KBM-7 (cell line): ENCODE measurements at regions not wholly inside any gene's neighbourhood (a gene's known extent, or its start where the extent isn't known, plus 50 kb on each side); places are given as distances from the start of the nearest gene placed in this dataset.

Source experiments
- DNase-seq: peaks from one replicate; pipeline ENCODE4 v3.0.0-alpha.2; 2015
- in situ Hi-C: fragments of 300-500 bp; cut with MboI; formaldehyde crosslinking; loops from 2 replicates; pipeline ENCODE4 v1.14.3; 2020; ENCODE audit warnings: low sequenced_read_pairs, low pct_unique_long_range_greater_than_20kb, mixed read lengths

DNA sequence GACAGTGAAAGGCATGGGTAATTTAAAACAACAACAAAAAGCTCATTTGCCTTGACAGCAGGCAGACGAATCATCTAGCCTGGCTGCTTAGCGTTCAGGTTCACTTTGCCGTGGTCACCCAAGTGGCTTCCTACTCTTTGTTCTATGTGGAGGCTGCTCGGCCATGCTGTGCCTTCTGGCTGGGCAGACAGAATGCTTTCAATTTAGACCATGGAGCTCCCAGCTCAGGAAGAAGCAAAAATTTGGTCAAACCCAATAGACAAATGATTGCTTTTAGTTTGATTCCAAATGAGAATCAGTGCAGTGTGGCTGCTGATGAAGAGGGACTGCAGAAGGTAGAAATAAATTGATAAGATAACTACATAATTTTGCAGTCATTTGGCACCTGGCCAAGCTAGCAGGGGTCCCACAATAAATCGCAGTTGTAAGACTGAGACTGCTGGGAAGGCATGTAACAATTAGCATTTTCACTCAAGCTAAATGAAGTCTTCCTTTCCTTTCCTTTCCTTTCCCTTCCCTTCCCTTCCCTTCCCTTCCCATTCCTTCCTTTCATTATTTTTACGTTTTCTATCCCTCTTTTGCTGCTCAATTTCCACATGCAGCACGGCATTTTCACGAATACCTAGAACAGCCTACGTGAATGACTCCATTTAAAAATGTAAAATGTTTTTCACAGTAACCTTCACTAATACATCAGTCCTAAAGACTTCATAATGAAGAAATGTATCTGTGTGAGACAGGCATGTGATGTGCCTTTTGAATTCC is 360.4 kb upstream of the TGFBR2 start:
- no peak for DNase-seq
- in situ Hi-C loops = no loop called here

DNA sequence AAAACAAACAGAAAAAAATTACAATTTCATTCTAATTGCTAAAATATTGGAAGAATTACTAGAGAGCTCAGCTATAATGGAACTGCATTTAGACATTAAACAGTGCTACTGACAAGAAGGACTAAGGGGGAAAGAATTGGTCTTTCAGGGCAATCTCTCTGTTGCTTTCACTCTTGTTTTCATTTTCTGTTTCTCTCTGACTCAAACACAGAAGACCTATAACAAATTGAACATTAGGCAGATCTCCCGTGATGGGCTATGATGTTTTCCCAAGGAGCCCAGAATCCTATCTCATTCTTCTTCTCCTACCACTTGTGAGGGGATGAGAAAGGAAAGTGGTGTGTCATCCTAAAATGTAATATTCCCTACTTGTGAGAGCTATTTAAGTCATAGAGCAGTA is 358.0 kb upstream of the TGFBR2 start:
- no peak for DNase-seq
- in situ Hi-C loops = no loop called here

DNA sequence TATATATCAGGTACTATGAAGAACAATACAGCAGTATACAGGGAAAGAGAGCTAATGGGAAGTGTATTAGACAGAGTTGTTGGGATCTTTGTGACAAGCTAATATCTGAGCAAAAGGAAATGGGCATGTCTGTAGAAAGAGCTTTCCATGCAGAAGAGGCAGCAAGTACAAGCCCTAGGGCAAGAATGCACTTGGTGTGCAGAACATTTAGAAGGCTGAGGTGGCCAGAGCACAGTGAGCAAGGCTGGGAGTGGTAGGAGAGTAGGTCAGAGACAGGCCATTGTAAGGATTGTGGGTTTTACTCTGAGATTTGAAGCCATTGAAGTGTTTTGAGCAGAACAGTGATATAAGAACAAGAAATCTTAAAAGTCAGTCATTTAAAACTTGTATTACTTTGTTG is 353.9 kb upstream of the TGFBR2 start:
- in situ Hi-C loops = no loop called here
- no peak for DNase-seq

DNA sequence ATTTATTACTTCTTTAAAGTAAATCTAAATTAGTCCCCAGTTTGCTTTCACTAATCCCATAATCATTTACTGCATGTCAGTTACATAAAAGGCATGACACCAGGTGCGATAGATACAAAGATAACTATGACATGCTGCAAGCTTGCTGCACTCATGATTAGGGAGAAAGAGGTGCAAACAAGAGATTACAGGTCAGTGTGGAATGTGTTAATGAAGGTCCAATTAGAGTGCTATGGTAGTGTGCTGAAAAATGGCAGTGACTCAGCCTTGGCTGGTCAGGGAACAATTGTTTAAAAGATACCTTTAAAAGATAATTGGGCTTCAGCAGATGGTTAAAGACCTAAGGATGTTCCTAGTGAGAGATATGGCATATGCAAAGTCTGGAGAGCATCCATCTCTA is 352.6 kb upstream of the TGFBR2 start:
- in situ Hi-C loops = no loop called here
- no peak for DNase-seq

DNA sequence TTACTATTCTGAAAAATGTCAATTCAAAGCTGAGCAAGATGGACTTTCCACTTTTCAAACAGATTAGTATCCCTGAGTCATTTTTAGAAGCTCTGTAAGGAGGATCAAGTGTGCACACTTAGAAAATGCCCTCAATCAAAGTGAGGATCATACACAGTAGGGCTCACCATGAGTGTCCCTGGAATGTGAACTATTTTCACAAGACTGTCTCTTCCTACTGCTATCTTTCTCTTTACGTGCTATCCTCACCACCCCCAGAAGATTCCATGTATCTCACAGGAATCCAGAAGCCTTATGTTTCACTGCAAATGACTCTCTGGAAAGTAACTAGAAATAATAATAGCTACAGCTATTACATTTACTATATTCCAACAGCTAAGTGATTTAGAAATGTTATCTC is 349.9 kb upstream of the TGFBR2 start:
- DNase-seq = no peak
- in situ Hi-C loops = no loop called here

DNA sequence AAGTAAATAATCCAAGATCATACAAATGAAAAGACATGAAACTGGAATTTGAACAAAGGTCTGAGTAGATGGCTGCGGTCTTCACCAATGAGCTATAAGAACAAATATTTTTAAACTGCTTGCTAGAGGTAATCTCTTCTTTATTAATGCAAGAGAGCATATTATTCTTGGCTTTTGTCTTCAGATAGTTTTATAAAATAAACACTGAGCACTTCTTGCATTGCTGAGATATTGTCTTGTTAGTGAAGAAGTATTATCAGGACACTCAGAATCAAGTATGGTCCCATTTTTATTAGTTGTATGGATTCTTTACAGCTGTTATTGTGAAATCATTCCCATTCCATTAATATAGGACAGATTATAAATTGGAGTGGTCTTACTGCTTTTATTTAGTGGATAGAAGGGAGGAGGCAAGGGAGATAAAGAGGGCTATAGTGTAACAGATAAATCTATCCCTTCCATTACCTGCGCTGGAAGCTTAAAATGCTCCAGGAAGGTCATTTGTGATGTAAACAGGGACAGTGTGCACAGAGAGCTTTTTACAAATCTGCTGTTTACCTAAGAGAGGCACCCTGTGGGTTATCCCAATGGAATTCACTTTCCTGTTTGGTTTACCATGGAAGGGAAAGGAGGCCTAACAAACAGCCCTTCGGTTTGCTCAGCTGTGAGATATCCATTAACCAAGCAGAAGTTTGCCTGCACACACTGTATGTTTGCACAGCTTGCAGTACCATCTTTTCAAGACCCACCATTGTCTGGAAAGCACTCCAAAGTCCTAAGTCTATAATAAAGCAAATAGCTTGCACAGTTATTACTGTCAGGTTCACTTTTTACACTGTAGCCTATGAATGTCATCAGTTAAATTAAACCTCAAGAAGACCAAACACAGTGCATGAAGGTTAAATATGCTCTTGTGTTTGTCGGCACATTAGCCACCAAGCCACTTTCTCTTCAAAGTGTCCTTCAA is 347.7 kb upstream of the TGFBR2 start:
- no peak for DNase-seq
- in situ Hi-C loops = no loop called here

DNA sequence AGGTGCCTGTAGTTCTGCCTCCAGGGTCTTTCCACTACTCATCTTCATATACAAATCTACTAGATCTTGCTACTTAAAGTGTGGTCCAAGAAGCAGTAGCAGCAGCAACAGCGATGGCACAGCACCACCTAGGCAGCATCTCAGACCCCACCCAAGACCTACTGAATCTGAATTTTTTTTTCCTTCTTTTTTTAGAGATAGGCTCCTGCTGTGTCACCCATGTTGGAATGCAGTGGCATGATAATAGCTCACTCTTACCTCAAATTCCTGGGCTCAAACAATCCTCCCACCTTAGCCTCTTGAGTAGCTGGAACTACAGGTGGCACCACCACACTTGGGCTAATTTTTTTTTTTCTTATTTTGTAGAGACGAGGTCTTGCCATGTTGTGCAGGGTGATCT is 346.7 kb upstream of the TGFBR2 start:
- in situ Hi-C loops = no loop called here
- no peak for DNase-seq

DNA sequence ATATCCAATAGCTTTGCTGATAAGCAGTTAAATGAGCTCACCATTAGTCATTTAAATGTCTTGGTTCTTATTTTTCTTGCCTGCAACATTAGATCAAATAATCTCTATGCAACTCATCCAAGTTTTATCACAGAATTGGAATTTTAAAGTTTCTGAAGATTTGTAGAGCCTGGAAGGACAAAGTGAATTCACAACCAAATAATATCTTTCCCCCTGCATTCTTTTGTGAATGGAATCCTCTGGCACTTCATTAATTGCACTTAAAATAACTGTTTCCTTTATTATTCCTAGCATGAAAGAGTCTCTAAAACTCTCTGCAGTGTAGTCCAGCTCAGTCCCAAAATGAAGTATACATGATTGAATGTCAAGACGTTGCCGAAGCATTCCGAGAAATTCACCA is 345.6 kb upstream of the TGFBR2 start:
- DNase-seq = no peak
- in situ Hi-C loops = no loop called here

DNA sequence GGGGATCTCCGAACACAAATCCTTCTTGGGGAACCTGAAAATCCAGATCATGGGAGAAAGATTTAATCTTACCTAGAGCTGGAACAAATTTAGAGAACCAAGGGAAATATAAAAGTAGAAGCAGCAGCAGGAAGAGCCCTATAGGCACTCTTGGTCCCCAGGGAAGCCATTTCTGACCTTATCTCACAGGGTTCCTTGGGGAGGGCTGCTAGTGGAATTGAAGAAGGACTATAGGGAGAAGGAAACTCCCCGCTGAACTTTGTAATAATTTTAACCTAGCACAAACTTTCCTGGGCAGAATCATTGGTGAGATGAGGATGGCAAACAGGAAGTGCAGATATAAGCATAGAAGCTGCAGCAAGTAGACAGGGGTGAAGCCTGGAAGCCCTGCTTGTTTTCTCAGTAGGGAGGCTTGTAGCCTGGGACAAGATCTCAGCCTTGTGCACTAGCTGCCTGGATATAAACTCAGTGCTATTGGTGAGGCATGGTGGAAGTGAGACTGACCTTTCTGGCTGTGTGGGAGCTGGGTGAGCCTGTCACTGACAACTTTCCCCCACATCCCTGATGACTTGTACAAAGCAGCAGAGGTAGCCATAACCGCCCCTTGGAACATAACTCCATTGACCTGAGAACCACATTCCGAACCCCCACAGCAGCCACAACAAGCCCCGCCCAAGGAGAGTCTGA is 343.0 kb upstream of the TGFBR2 start:
- peak; percentile 12 for DNase-seq
- in situ Hi-C loops = no loop called here

DNA sequence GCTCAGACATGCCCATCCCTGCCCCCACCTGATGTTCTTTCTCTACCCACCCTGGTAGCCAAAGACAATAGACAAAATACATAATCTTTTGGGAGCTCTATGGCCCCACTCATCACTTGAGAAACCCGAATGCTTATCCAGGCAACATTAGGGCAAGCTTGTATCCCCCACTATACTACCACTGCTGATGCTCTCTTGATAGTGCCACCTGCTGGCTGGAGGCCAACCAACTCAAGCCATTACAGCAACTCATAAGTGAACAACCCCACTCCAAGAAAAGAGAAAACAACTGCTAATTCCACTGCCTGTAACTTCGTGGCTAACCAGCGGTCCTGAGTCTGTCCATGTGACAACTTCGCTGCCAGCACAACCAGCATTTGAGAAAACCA is 342.5 kb upstream of the TGFBR2 start:
- in situ Hi-C loops = no loop called here
- DNase-seq = peak; percentile 20

DNA sequence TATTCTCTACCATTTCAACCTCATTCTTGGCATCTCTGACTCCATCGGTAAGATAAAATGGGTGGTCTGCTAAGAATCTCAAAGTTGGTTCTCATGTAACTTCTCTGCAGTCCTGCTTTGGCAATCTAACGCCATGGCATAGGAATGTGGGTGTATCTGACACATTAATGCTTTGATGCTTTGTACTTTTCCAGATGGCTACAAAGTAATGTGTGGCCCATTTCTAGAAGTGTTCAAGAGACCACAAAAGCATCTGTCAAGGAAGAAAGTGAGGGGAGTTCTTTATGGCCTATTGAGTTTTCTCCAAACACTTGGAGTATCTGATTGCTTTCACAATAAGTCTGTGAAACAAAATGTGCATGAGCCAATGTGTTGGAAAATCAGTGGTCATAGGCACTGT is 339.9 kb upstream of the TGFBR2 start:
- in situ Hi-C loops = no loop called here

DNA sequence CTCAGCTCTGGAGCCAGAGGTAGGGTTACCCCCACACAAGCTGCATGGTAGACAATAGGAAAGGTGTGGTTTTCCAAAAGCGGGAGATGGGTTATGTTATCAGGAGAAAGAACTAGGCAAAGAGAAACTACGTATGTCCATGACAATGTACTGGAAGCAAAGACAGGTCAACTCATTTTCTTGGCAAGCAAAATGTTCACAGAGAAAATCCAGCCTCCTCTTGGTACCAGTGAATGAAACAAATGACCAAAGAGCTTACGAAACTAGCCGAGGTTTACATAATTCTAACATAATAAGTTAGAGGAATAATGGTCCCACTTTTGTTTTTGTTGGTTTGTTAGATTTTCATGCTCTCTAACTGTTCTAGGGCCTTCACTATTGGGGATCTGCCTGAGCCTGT is 338.1 kb upstream of the TGFBR2 start:
- in situ Hi-C loops = no loop called here
- DNase-seq = no peak

More for the DNA sequence above, 339.9 kb upstream of the TGFBR2 start:
- no peak for DNase-seq

DNA sequence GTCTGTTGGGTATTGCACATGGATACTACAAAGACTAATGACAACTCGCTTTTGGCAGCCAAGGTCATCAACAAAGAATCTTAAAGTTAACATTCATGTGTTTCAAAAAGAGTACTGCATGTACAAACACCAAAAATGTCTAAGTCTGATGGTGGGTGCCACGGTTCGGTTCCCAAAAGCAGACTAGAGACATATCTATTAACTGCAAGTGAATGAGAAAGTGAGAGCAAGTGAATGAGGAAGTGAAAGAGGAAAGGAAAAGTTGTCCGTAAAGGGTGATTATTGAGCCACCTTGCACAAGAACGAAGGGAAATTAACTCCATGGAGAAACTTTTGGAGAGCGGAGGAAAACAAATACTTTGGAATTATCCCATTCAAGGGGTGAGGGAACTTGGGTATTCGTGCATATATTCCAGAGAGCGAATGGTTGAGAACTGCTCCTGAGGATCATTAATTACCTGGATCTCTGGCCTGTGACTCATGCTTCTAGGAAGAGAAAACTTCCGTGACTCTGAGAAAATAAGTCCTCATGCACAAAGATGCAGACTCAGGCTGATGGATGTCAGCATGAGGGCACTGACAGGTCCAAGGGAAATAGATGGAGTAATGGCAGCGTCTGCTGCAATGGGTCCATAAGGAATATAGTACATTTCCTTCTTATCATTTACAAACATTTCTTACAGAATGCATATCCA is 336.5 kb upstream of the TGFBR2 start:
- peak; percentile 73 for DNase-seq
- in situ Hi-C loops = no loop called here

DNA sequence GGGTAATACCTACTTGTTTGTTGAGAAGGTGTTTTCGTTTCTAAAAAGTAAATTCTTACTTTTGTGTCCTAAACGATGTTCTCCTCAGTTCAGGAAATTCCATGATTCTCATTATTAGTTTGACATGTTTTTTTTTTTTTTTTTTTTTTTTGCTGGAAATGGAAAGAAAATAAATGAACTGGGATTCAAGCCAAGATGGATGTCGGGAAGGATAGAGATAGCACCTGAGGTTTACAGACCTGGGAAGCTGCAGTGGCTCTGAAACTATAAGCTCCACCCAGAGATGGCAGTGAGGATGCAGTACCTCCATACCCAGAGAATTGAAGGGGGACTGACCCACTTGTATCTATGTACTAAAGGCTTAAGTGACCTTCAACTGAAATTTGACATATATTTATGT is 334.6 kb upstream of the TGFBR2 start:
- no peak for DNase-seq
- in situ Hi-C loops = no loop called here

DNA sequence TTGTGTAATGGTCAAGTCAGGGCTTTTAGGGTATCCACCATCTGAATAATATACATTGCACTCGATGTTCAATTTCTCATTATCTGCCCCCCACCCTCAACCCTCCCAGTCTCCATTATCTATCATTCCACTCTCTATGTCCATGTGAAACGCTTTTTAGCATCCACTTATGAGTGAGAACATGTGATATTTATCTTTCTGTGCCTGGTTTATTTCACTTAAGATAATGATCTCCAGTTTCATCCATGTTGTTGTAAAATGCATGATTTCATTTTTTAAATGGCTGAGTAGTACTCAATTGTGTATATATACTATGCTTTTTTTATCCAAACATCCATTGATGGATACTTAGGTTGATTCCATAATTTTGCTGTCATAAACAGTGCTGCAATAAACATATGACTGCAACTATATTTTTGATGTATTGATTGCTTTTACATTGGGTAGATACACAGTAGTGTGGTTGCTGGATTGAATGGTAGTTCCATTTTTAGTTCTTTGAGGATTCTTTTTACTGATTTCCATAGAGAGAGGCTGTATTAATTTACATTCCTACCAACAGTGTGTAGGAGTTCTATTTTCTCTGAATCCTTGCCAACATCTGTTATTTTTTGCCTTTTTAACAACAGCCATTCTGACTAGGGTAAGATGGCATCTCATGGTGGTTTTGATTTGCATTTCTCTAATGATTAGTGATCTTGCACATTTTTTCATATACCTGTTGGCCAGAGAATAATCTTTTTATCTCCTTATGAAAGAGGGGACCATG is 332.9 kb upstream of the TGFBR2 start:
- DNase-seq = no peak
- in situ Hi-C loops = no loop called here

DNA sequence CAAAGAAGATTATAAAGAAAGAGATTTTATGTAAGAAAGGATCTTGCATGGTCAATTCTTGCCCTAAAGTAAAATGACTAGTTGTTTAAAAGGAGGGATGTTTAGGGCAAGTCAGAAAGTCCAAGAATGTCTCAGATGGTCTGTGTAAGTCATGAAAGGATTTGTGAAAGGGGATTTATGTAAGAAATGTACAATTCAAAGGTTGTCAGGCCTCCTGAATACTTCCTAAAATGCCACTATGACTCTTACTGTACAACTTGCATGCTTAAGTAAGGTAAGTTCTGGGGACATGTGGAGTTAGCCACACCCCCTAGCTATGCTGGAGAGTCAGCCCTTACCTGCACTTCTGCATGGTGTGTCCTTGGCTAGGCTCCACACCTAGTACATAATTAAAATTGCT is 328.9 kb upstream of the TGFBR2 start:
- in situ Hi-C loops = no loop called here
- no peak for DNase-seq

DNA sequence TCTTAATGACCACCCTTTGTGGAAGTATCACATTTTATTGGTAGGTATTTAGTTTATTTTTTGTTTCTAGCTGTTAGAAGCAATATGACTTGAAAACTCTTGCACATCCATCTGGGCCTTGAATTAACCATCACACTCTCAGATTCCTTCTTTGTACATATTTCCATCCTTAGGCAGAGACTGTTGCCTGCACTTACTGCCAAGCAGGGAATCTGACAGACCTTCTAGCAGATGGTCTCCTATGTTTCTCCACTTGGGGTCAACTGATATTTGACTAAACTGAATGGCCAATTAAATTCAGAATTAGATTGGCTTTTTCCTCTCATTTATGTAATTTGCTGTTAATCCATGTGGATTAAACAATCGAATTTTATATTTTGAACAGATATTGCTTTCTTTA is 324.9 kb upstream of the TGFBR2 start:
- no peak for DNase-seq
- in situ Hi-C loops = no loop called here

DNA sequence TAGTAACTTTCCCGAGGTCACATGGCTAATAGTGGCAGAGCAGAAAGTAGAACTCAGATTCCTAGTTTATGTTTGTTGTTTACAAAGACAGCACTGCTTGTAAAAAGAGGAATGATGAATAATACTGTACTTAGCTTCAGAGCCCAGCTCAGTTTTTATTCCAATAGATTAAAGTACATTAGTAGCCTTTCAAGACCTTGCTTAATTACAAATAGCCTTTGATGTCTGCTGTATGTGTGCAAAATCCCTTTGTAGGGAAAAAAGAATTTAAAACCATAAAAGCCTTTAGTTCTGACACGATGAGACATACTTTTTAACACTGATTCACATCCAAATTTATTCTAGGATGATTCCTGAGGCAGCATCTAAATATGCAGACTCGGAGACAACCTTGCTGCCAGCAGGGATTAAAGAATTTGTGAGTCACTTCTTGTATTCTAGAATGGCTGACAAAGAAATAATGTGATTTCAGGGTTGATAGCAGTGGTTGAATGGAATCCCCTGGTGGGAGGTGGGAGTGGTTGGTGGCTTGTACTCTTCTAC is 324.2 kb upstream of the TGFBR2 start:
- in situ Hi-C loops = no loop called here

More for the DNA sequence above, 324.2 kb upstream of the TGFBR2 start:
- DNase-seq = no peak
